Activated T-helper 2 cell treated with anti-CD3 and anti-CD28 coated beads, Interferon-gamma antibody, Interleukin-2, Interleukin-4, amounts not matched to agents 10 μg/mL and 5 μg/mL and 100 μg/mL, durations not matched to agents 14 hours and 24 hours and 36 hours (primary cell): ENCODE measurements at regions not wholly inside any gene's neighbourhood (a gene's known extent, or its start where the extent isn't known, plus 50 kb on each side); places are given as distances from the start of the nearest gene placed in this dataset.

Experiments used
- DNase-seq: peaks from one replicate; pipeline ENCODE4 v3.0.0; 2021; ENCODE audit warnings: low spot score
- H3K27ac Mint-ChIP-seq: one replicate; pipeline ENCODE4 v1.8.0; 2021; ENCODE audit warnings: mixed read lengths
- H3K27me3 Mint-ChIP-seq: one replicate; pipeline ENCODE4 v1.8.0; 2021; ENCODE audit warnings: low read depth, mixed read lengths
- H3K36me3 Mint-ChIP-seq: one replicate; pipeline ENCODE4 v1.8.0; 2021; ENCODE audit warnings: low read depth, mixed read lengths
- H3K4me1 Mint-ChIP-seq: one replicate; pipeline ENCODE4 v1.8.0; 2021; ENCODE audit warnings: low read depth, mixed read lengths
- H3K4me3 Mint-ChIP-seq: one replicate; pipeline ENCODE4 v1.8.0; 2021; ENCODE audit warnings: low read depth, mild to moderate bottlenecking, moderate library complexity, mixed read lengths
- H3K9me3 Mint-ChIP-seq: one replicate; pipeline ENCODE4 v1.8.0; 2021; ENCODE audit warnings: mixed read lengths
- intact Hi-C: fragments of 100-400 bp; cut with micrococcal nuclease; formaldehyde crosslinking; loops from one replicate; pipeline ENCODE4 v1.15.1; 2023

- no peak overlapping the region for H3K27ac Mint-ChIP-seq
- intact Hi-C loops, result no loop called here
- no peak for DNase-seq
- H3K27me3 Mint-ChIP-seq, result no peaks in the 10 kb centered on the region
- H3K9me3 Mint-ChIP-seq, result no peaks in the 10 kb centered on the region
- peaks cover 22% of the 10 kb centered on the region for H3K4me1 Mint-ChIP-seq
- H3K36me3 Mint-ChIP-seq, result peaks cover 25% of the 10 kb centered on the region
- no peak overlapping the region for H3K4me3 Mint-ChIP-seq
Measured at GRCh38 chrX:10021461-10022272, 54.5 kb downstream of the CLDN34 start.

- DNase-seq, result no peak
- H3K27me3 Mint-ChIP-seq, result no peaks in the 10 kb centered on the region
- intact Hi-C loops, result no loop called here
- no peak overlapping the region for H3K4me3 Mint-ChIP-seq
- no peak overlapping the region for H3K27ac Mint-ChIP-seq
- peaks cover 19% of the 10 kb centered on the region for H3K36me3 Mint-ChIP-seq
- peaks cover 18% of the 10 kb centered on the region for H3K4me1 Mint-ChIP-seq
- H3K9me3 Mint-ChIP-seq, result no peaks in the 10 kb centered on the region
Measured at GRCh38 chrX:10022273-10022541, 55.0 kb downstream of the CLDN34 start.

GRCh38 chrX:10022580-10023245, 55.6 kb downstream of the CLDN34 start:
- Mint-ChIP-seq H3K36me3 (peaks cover 20% of the 10 kb centered on the region), H3K27ac (no peak overlapping the region), H3K4me1 (peaks cover 19% of the 10 kb centered on the region), H3K4me3 (no peak overlapping the region), H3K9me3 (no peaks in the 10 kb centered on the region), H3K27me3 (no peaks in the 10 kb centered on the region)
- DNase-seq, result no peak
- intact Hi-C loops, result no loop called here

- H3K27me3 Mint-ChIP-seq, result no peaks in the 10 kb centered on the region
- DNase-seq, result no peak
- peaks cover 16% of the 10 kb centered on the region for H3K4me1 Mint-ChIP-seq
- intact Hi-C loops, result no loop called here
- H3K36me3 Mint-ChIP-seq, result peaks cover 15% of the 10 kb centered on the region
- no peak overlapping the region for H3K27ac Mint-ChIP-seq
- H3K9me3 Mint-ChIP-seq, result no peaks in the 10 kb centered on the region
- H3K4me3 Mint-ChIP-seq, result no peak overlapping the region
Measured at GRCh38 chrX:10023821-10024220, 56.7 kb downstream of the CLDN34 start.

- Mint-ChIP-seq H3K27me3 (no peaks in the 10 kb centered on the region), H3K36me3 (peaks cover 8% of the 10 kb centered on the region), H3K4me1 (peaks cover 14% of the 10 kb centered on the region), H3K9me3 (no peaks in the 10 kb centered on the region), H3K27ac (no peak overlapping the region), H3K4me3 (no peak overlapping the region)
- DNase-seq, result no peak
- intact Hi-C loops, result no loop called here
Measured at GRCh38 chrX:10025742-10026493, 58.8 kb downstream of the CLDN34 start.

GRCh38 chrX:10028283-10029104, 61.3 kb downstream of the CLDN34 start:
- Mint-ChIP-seq H3K9me3 (no peaks in the 10 kb centered on the region), H3K36me3 (peaks cover 4% of the 10 kb centered on the region)

GRCh38 chrX:10030570-10030969, 63.4 kb downstream of the CLDN34 start:
- Mint-ChIP-seq H3K36me3 (peaks cover 4% of the 10 kb centered on the region), H3K27me3 (no peaks in the 10 kb centered on the region), H3K4me3 (no peak overlapping the region), H3K27ac (no peak overlapping the region), H3K9me3 (no peaks in the 10 kb centered on the region), H3K4me1 (peaks cover 13% of the 10 kb centered on the region)
- DNase-seq, result no peak
- intact Hi-C loops, result no loop called here

More at GRCh38 chrX:10028283-10029104, 61.3 kb downstream of the CLDN34 start:
- H3K4me1 Mint-ChIP-seq, result peaks cover 5% of the 10 kb centered on the region
- no peak for DNase-seq
- no peak overlapping the region for H3K27ac Mint-ChIP-seq
- H3K4me3 Mint-ChIP-seq, result no peak overlapping the region
- no peaks in the 10 kb centered on the region for H3K27me3 Mint-ChIP-seq
- intact Hi-C loops, result no loop called here

- Mint-ChIP-seq H3K4me1 (peaks cover 12% of the 10 kb centered on the region), H3K36me3 (peaks cover 4% of the 10 kb centered on the region), H3K4me3 (no peak overlapping the region), H3K9me3 (no peaks in the 10 kb centered on the region), H3K27me3 (no peaks in the 10 kb centered on the region), H3K27ac (no peak overlapping the region)
- no peak for DNase-seq
- intact Hi-C loops, result no loop called here
Measured at GRCh38 chrX:10031746-10032145, 64.6 kb downstream of the CLDN34 start.

- peaks cover 4% of the 10 kb centered on the region for H3K36me3 Mint-ChIP-seq
- DNase-seq, result no peak
- no peaks in the 10 kb centered on the region for H3K9me3 Mint-ChIP-seq
- peaks cover 12% of the 10 kb centered on the region for H3K4me1 Mint-ChIP-seq
- no peaks in the 10 kb centered on the region for H3K27me3 Mint-ChIP-seq
- H3K4me3 Mint-ChIP-seq, result no peak overlapping the region
- intact Hi-C loops, result no loop called here
- H3K27ac Mint-ChIP-seq, result no peak overlapping the region
Measured at GRCh38 chrX:10032147-10032546, 65.0 kb downstream of the CLDN34 start.

- Mint-ChIP-seq H3K9me3 (no peaks in the 10 kb centered on the region), H3K27ac (no peak overlapping the region), H3K4me3 (no peak overlapping the region), H3K36me3 (no peaks in the 10 kb centered on the region), H3K27me3 (no peaks in the 10 kb centered on the region), H3K4me1 (peaks cover 8% of the 10 kb centered on the region)
- no peak for DNase-seq
- intact Hi-C loops, result no loop called here
Measured at GRCh38 chrX:10033375-10034007, 66.3 kb downstream of the CLDN34 start.

- Mint-ChIP-seq H3K27ac (no peak overlapping the region), H3K27me3 (no peaks in the 10 kb centered on the region), H3K36me3 (no peaks in the 10 kb centered on the region), H3K9me3 (no peaks in the 10 kb centered on the region), H3K4me1 (peaks cover 8% of the 10 kb centered on the region), H3K4me3 (no peak overlapping the region)
- no peak for DNase-seq
- intact Hi-C loops, result no loop called here
Measured at GRCh38 chrX:10034740-10035260, 67.6 kb downstream of the CLDN34 start.

GRCh38 chrX:10038585-10038984, 71.4 kb downstream of the CLDN34 start:
- Mint-ChIP-seq H3K4me3 (no peak overlapping the region), H3K27me3 (no peaks in the 10 kb centered on the region), H3K27ac (no peak overlapping the region), H3K36me3 (no peaks in the 10 kb centered on the region), H3K9me3 (no peaks in the 10 kb centered on the region), H3K4me1 (peaks cover 11% of the 10 kb centered on the region)
- no peak for DNase-seq
- intact Hi-C loops, result no loop called here
